Uterus (tissue), 3 donors: ENCODE measurements at regions not wholly inside any gene's neighbourhood (a gene's known extent, or its start where the extent isn't known, plus 50 kb on each side); places are given as distances from the start of the nearest gene placed in this dataset.

Source experiments
- DNase-seq, 2 donors: peaks; one replicate each; pipeline ENCODE4 v3.0.0-alpha.2; 2019 to 2020
- H3K27ac ChIP-seq, 2 donors: fragments of 200-600 bp; sonication (generic); 1 replicate in 1 of 2; 2 replicates in 1 of 2; pipeline ENCODE4 v1.5.1; 2016 to 2018
- H3K27me3 ChIP-seq, 2 donors: fragments of 200-600 bp; sonication (generic); one replicate each; pipeline ENCODE4 v1.5.1; 2018 to 2019; ENCODE audit warnings: control low read depth in 1 of 2
- H3K36me3 ChIP-seq, 2 donors: fragments of 200-600 bp; sonication (generic); one replicate each; pipeline ENCODE4 v1.5.1; 2019; ENCODE audit warnings: control low read depth in 1 of 2
- H3K4me1 ChIP-seq, 2 donors: fragments of 200-600 bp; sonication (generic); one replicate each; pipeline ENCODE4 v1.5.1; 2018 to 2019; ENCODE audit warnings: control low read depth in 1 of 2
- H3K4me3 ChIP-seq, 2 donors: fragments of 200-600 bp; sonication (generic); 1 replicate in 1 of 2; 2 replicates in 1 of 2; pipeline ENCODE4 v1.5.1; 2018 to 2019; ENCODE audit warnings: mild to moderate bottlenecking in 1 of 2
- H3K9me3 ChIP-seq, 2 donors: fragments of 200-600 bp; sonication (generic); one replicate each; pipeline ENCODE4 v1.5.1; 2019; ENCODE audit warnings: control low read depth in 1 of 2
- CTCF ChIP-seq, 4 experiments: fragments of 200-600 bp in 2 of 4; fragments of 450-650 bp in 2 of 4; sonication (generic) in 2 of 4; IDR thresholded peaks; one replicate each; pipeline ENCODE4 v1.5.1; 2016 to 2019; ENCODE audit warnings: antibody characterized with exemption in 4 of 4, mild to moderate bottlenecking in 2 of 4, moderate library complexity in 1 of 4
- POLR2A ChIP-seq, 2 donors: fragments of 450-650 bp; IDR thresholded peaks; one replicate each; pipeline ENCODE4 v1.6.1; 2016; ENCODE audit warnings: antibody characterized with exemption in 2 of 2, mild to moderate bottlenecking in 1 of 2, moderate library complexity in 1 of 2
- intact Hi-C: fragments of 100-400 bp; cut with DNase I; formaldehyde crosslinking; loops from one replicate; pipeline ENCODE4 v1.15.1; 2023; ENCODE audit warnings: low total_unique reads
- donor health status: DM: yes; HTN: yes; CAD: no.

- TF ChIP-seq POLR2A (IDR thresholded peaks at IDR 0.05) (no peak), CTCF (IDR thresholded peaks at IDR 0.05) (no peak)
- Histone ChIP-seq H3K4me3 (no peak overlapping the region), H3K4me1 (no peaks in the 10 kb centered on the region), H3K9me3 (no peaks in the 10 kb centered on the region), H3K27me3 (no peaks in the 10 kb centered on the region), H3K27ac (no peak overlapping the region), H3K36me3 (no peaks in the 10 kb centered on the region)
- intact Hi-C loops = no loop called here
- DNase-seq = no peak
These were observed 114.4 kb downstream of the TRIM29 start for GRCh38 chr11:120023551-120023950.

- no peaks in the 10 kb centered on the region for H3K36me3 ChIP-seq
- TF ChIP-seq POLR2A (IDR thresholded peaks at IDR 0.05) (no peak), CTCF (IDR thresholded peaks at IDR 0.05) (no peak)
- no peak for DNase-seq
- H3K27me3 ChIP-seq = no peaks in the 10 kb centered on the region
- no peak overlapping the region for H3K4me3 ChIP-seq
- intact Hi-C loops = no loop called here
- H3K9me3 ChIP-seq = no peaks in the 10 kb centered on the region
- no peak overlapping the region for H3K27ac ChIP-seq
- H3K4me1 ChIP-seq = no peaks in the 10 kb centered on the region
These were observed 114.8 kb downstream of the TRIM29 start for GRCh38 chr11:120023120-120023519.

- TF ChIP-seq POLR2A (IDR thresholded peaks at IDR 0.05) (no peak), CTCF (IDR thresholded peaks at IDR 0.05) (no peak)
- DNase-seq = no peak
- no peaks in the 10 kb centered on the region for H3K36me3 ChIP-seq
- H3K9me3 ChIP-seq = no peaks in the 10 kb centered on the region
- H3K27me3 ChIP-seq = no peaks in the 10 kb centered on the region
- no peak overlapping the region for H3K27ac ChIP-seq
- no peaks in the 10 kb centered on the region for H3K4me1 ChIP-seq
- H3K4me3 ChIP-seq = no peak overlapping the region
- intact Hi-C loops = no loop called here
These were observed 115.3 kb downstream of the TRIM29 start for GRCh38 chr11:120022617-120023016.

- no peak for DNase-seq
- Histone ChIP-seq H3K4me3 (no peak overlapping the region), H3K36me3 (no peaks in the 10 kb centered on the region), H3K27ac (no peak overlapping the region), H3K4me1 (no peaks in the 10 kb centered on the region), H3K9me3 (no peaks in the 10 kb centered on the region), H3K27me3 (no peaks in the 10 kb centered on the region)
- TF ChIP-seq POLR2A (IDR thresholded peaks at IDR 0.05) (no peak), CTCF (IDR thresholded peaks at IDR 0.05) (no peak)
- intact Hi-C loops = no loop called here
These were observed 115.9 kb downstream of the TRIM29 start for GRCh38 chr11:120021978-120022377.

- no peaks in the 10 kb centered on the region for H3K27me3 ChIP-seq
These were observed 116.4 kb downstream of the TRIM29 start for GRCh38 chr11:120021391-120021953.

More at GRCh38 chr11:120021391-120021953, 116.4 kb downstream of the TRIM29 start:
- Histone ChIP-seq H3K27ac (no peak overlapping the region), H3K4me1 (no peaks in the 10 kb centered on the region), H3K4me3 (no peak overlapping the region), H3K9me3 (no peaks in the 10 kb centered on the region), H3K36me3 (no peaks in the 10 kb centered on the region)
- TF ChIP-seq POLR2A (IDR thresholded peaks at IDR 0.05) = no peak
- no peak for TF ChIP-seq CTCF (IDR thresholded peaks at IDR 0.05)
- intact Hi-C loops = no loop called here
- DNase-seq = no peak
